GM12878 (cell line): ENCODE measurements at regions not wholly inside any gene's neighbourhood (a gene's known extent, or its start where the extent isn't known, plus 50 kb on each side); places are given as distances from the start of the nearest gene placed in this dataset.

Source experiments
- ATAC-seq: fragments of 200-7000 bp; cut with Tn5 transposase; 3 replicates; pipeline ENCODE4 v1.9.1; 2020; ENCODE audit warnings: mild to moderate bottlenecking, moderate library complexity
- BruUV-seq: library from RNA; stranded (reverse); fragments of 400-500 nt; replicated peaks from 2 replicates; lab custom pipeline; 2021; lab: Mats Ljungman, UMichigan
- CTCF ChIA-PET: fragments of 300-600 bp; sonication (Branson Sonifier 250); formaldehyde crosslinking; extraction: SDS; loops from one replicate; lab custom pipeline; 2021; ENCODE audit warnings: inconsistent platforms; lab: Yijun Ruan, JAX
- POLR2A ChIA-PET: fragments of 350-600 bp; formaldehyde crosslinking; extraction: SDS; loops from one replicate; lab custom pipeline; 2021; ENCODE audit warnings: inconsistent platforms; lab: Charles Lee
- RAD21 ChIA-PET: fragments of 300-600 bp; sonication (Branson Sonifier 250); formaldehyde crosslinking; loops from one replicate; lab custom pipeline; 2023; ENCODE audit warnings: antibody characterized with exemption; ENCODE audit not compliant: unreplicated experiment; lab: Charles Lee
- SMC1A ChIA-PET: fragments of 300-600 bp; sonication (Branson Sonifier 250); formaldehyde crosslinking; loops from one replicate; lab custom pipeline; 2023; ENCODE audit not compliant: unreplicated experiment, uncharacterized antibody; lab: Charles Lee
- DNase-seq: peaks from one replicate; pipeline ENCODE4 v3.0.0-alpha.2; 2011; ENCODE audit warnings: low read depth, low spot score
- FAIRE-seq: peaks from 3 replicates; lab custom pipeline; 2011; peaks lifted over from hg19 to GRCh38; lab: Jason Lieb, UNC
- H2AFZ ChIP-seq: 2 replicates; pipeline ENCODE4 v1.6.0; 2011; ENCODE audit warnings: low read depth, low read length, control low read depth; ENCODE audit not compliant: control insufficient read depth
- H3K27ac ChIP-seq: 2 replicates; pipeline ENCODE4 v1.5.1; 2011; ENCODE audit warnings: control low read depth; ENCODE audit not compliant: control insufficient read depth, insufficient read depth
- H3K27me3 ChIP-seq, 2 experiments: replicated peaks in 1 of 2; 2 replicates each; pipeline versions ENCODE4 v1.6.0 to v1.6.1; 2011; ENCODE audit warnings: low read length in 1 of 2; ENCODE audit not compliant: control insufficient read depth in 2 of 2, insufficient read depth in 2 of 2
- H3K36me3 ChIP-seq, 2 experiments: 2 replicates each; pipeline ENCODE4 v1.5.1; 2011; ENCODE audit warnings: low read length in 1 of 2; ENCODE audit not compliant: control insufficient read depth in 2 of 2, insufficient read depth in 2 of 2
- H3K4me1 ChIP-seq: 2 replicates; pipeline ENCODE4 v1.6.1; 2011; ENCODE audit warnings: mild to moderate bottlenecking, low read length, moderate library complexity, mixed read lengths; ENCODE audit not compliant: control insufficient read depth, insufficient read depth
- H3K4me2 ChIP-seq: 2 replicates; pipeline ENCODE4 v1.6.0; 2011; ENCODE audit warnings: control low read depth; ENCODE audit not compliant: control insufficient read depth, insufficient read depth
- H3K4me3 ChIP-seq: fragments of 200-600 bp; sonication (generic); 2 replicates; pipeline ENCODE4 v1.5.1; 2016
- H3K79me2 ChIP-seq: 2 replicates; pipeline ENCODE4 v1.6.0; 2011; ENCODE audit warnings: low read length; ENCODE audit not compliant: control insufficient read depth, insufficient read depth
- H3K9ac ChIP-seq: 2 replicates; pipeline ENCODE4 v1.8.0; 2011; ENCODE audit warnings: low read length, control low read depth, mixed read lengths; ENCODE audit not compliant: control insufficient read depth, insufficient read depth
- H3K9me3 ChIP-seq: replicated peaks from 3 replicates; pipeline ENCODE4 v1.5.1; 2011; ENCODE audit warnings: mild to moderate bottlenecking, low read length; ENCODE audit not compliant: control insufficient read depth, insufficient read depth
- H4K20me1 ChIP-seq: 2 replicates; pipeline ENCODE4 v1.6.0; 2011; ENCODE audit not compliant: control insufficient read depth, insufficient read depth
- CEBPB ChIP-seq, 2 experiments: fragments of 150-350 bp in 1 of 2; IDR thresholded peaks; 2 replicates each; pipeline ENCODE4 v1.6.1; 2012 to 2014; ENCODE audit warnings: low read depth in 2 of 2, low read length in 2 of 2, borderline replicate concordance in 1 of 2, inconsistent platforms in 1 of 2
- CHD2 ChIP-seq: IDR thresholded peaks from 2 replicates; pipeline ENCODE4 v1.6.1; 2011; ENCODE audit warnings: low read depth, low read length, improper control_type of control experiment, borderline replicate concordance
- FOXM1 ChIP-seq: IDR thresholded peaks from 2 replicates; pipeline ENCODE4 v1.6.1; 2012; ENCODE audit warnings: low read depth, mild to moderate bottlenecking, inconsistent platforms, low read length, moderate library complexity
- IRF5 ChIP-seq: fragments of 450-650 bp; IDR thresholded peaks from 2 replicates; pipeline ENCODE4 v1.6.1; 2017; ENCODE audit warnings: borderline replicate concordance
- JUNB ChIP-seq: IDR thresholded peaks from 2 replicates; pipeline ENCODE4 v1.6.1; 2016; ENCODE audit warnings: antibody characterized with exemption, mild to moderate bottlenecking
- MAX ChIP-seq: IDR thresholded peaks from 2 replicates; pipeline ENCODE4 v1.6.1; 2012; ENCODE audit warnings: low read depth, low read length, improper control_type of control experiment
- MLLT1 ChIP-seq: fragments of 450-650 bp; IDR thresholded peaks from 2 replicates; pipeline ENCODE4 v1.6.1; 2016; ENCODE audit warnings: mild to moderate bottlenecking
- NBN ChIP-seq: fragments of 450-650 bp; IDR thresholded peaks from 2 replicates; pipeline ENCODE4 v1.6.1; 2016
- WGBS: methylation state at CpG from one replicate; pipeline ENCODE4 v1.1.6; 2016; ENCODE audit warnings: low lambda C conversion rate; ENCODE audit not compliant: insufficient replicate concordance, insufficient coverage; ENCODE audit errors: missing lambda C conversion rate; 5-methylcytosine and 5-hydroxymethylcytosine counted together
- in situ Hi-C: fragments of 300-500 bp; cut with MboI; formaldehyde crosslinking; loops from 9 replicates; pipeline ENCODE4 v1.14.3; 2018; ENCODE audit warnings: mixed read lengths
- intact Hi-C: fragments of 100-400 bp; cut with micrococcal nuclease; formaldehyde crosslinking; loops from one replicate; pipeline ENCODE4 v1.14.2; 2022; ENCODE audit not compliant: unreplicated experiment
- TF ChIP-seq, protein P1 (sequence below): fragments of 450-650 bp; IDR thresholded peaks from 2 replicates; pipeline ENCODE4 v1.6.1; 2017; ENCODE audit warnings: mild to moderate bottlenecking, moderate library complexity

GRCh38 chr6:139588734-139589593 lies 214.5 kb upstream of the CITED2 start (continued):
- no peak for TF ChIP-seq MLLT1
- TF ChIP-seq MAX: no peak
- no peak for TF ChIP-seq JUNB

- BruUV-seq: no TSS peak
- Histone ChIP-seq H3K9ac (no peak overlapping the region), H3K27ac (no peak overlapping the region), H3K4me1 (no peaks in the 10 kb centered on the region), H3K4me3 (no peak overlapping the region), H3K9me3 (no peaks in the 10 kb centered on the region), H3K4me2 (no peak overlapping the region), H3K79me2 (no peaks in the 10 kb centered on the region), H3K36me3 (no peaks in the 10 kb centered on the region), H2AFZ (no peak overlapping the region), H3K27me3 (no peaks in the 10 kb centered on the region), H4K20me1 (no peaks in the 10 kb centered on the region)
- ChIA-PET CTCF (interaction anchor here (0.7 to 1.3 kb wide), 3 partner anchors 8 to 12 kb away, joined by 3 to 5 read pairs (median 4); no protein-coding TSS in a partner anchor), SMC1A (interaction anchor here (0.7 to 1.2 kb wide), 4 partner anchors 8 to 218 kb away, joined by 3 to 4 read pairs (median 3); no protein-coding TSS in a partner anchor), POLR2A (no interaction called here), RAD21 (no interaction called here)
- ATAC-seq: no peak
- in situ Hi-C loops (no loop called here), intact Hi-C loops (no loop called here)
- no peak for TF ChIP-seq CHD2
- TF ChIP-seq FOXM1: no peak
- TF ChIP-seq IRF5: no peak
- no peak for TF ChIP-seq CEBPB (IDR thresholded peaks at IDR 0.05; ENCODE audit: borderline replicate concordance in 1 of 2, low read depth in 2 of 2, low read length in 2 of 2)
- no peak for TF ChIP-seq JUNB
- TF ChIP-seq, protein P1, sequence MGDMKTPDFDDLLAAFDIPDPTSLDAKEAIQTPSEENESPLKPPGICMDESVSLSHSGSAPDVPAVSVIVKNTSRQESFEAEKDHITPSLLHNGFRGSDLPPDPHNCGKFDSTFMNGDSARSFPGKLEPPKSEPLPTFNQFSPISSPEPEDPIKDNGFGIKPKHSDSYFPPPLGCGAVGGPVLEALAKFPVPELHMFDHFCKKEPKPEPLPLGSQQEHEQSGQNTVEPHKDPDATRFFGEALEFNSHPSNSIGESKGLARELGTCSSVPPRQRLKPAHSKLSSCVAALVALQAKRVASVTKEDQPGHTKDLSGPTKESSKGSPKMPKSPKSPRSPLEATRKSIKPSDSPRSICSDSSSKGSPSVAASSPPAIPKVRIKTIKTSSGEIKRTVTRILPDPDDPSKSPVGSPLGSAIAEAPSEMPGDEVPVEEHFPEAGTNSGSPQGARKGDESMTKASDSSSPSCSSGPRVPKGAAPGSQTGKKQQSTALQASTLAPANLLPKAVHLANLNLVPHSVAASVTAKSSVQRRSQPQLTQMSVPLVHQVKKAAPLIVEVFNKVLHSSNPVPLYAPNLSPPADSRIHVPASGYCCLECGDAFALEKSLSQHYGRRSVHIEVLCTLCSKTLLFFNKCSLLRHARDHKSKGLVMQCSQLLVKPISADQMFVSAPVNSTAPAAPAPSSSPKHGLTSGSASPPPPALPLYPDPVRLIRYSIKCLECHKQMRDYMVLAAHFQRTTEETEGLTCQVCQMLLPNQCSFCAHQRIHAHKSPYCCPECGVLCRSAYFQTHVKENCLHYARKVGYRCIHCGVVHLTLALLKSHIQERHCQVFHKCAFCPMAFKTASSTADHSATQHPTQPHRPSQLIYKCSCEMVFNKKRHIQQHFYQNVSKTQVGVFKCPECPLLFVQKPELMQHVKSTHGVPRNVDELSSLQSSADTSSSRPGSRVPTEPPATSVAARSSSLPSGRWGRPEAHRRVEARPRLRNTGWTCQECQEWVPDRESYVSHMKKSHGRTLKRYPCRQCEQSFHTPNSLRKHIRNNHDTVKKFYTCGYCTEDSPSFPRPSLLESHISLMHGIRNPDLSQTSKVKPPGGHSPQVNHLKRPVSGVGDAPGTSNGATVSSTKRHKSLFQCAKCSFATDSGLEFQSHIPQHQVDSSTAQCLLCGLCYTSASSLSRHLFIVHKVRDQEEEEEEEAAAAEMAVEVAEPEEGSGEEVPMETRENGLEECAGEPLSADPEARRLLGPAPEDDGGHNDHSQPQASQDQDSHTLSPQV: no peak
- TF ChIP-seq NBN: no peak
- no peak for FAIRE-seq
- 87% methylated on average over 3 of the region's 3 CpGs for WGBS
- no peak for DNase-seq
Measured at GRCh38 chr6:139588076-139588639, 213.7 kb upstream of the CITED2 start.
